Epithelial cell of proximal tubule (primary cell): ENCODE measurements at regions not wholly inside any gene's neighbourhood (a gene's known extent, or its start where the extent isn't known, plus 50 kb on each side); places are given as distances from the start of the nearest gene placed in this dataset.

Experiments used
- DNase-seq: peaks from one replicate; pipeline ENCODE4 v3.0.0-alpha.2; 2011; ENCODE audit warnings: low read depth
- H3K4me3 ChIP-seq: 2 replicates; pipeline ENCODE4 v1.5.1; 2011; ENCODE audit warnings: low read depth, mild to moderate bottlenecking, low read length
- TF ChIP-seq, protein P1 (sequence below): conservative IDR thresholded peaks from 2 replicates; pipeline ENCODE4 v1.5.1; 2012; ENCODE audit warnings: low read depth, mild to moderate bottlenecking, low read length

GRCh38 chr2:22003270-22003669, 879.5 kb downstream of the TDRD15 start:
- DNase-seq: no peak
- H3K4me3 ChIP-seq: no peak overlapping the region
- TF ChIP-seq, protein P1, sequence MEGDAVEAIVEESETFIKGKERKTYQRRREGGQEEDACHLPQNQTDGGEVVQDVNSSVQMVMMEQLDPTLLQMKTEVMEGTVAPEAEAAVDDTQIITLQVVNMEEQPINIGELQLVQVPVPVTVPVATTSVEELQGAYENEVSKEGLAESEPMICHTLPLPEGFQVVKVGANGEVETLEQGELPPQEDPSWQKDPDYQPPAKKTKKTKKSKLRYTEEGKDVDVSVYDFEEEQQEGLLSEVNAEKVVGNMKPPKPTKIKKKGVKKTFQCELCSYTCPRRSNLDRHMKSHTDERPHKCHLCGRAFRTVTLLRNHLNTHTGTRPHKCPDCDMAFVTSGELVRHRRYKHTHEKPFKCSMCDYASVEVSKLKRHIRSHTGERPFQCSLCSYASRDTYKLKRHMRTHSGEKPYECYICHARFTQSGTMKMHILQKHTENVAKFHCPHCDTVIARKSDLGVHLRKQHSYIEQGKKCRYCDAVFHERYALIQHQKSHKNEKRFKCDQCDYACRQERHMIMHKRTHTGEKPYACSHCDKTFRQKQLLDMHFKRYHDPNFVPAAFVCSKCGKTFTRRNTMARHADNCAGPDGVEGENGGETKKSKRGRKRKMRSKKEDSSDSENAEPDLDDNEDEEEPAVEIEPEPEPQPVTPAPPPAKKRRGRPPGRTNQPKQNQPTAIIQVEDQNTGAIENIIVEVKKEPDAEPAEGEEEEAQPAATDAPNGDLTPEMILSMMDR: no peak

DNA sequence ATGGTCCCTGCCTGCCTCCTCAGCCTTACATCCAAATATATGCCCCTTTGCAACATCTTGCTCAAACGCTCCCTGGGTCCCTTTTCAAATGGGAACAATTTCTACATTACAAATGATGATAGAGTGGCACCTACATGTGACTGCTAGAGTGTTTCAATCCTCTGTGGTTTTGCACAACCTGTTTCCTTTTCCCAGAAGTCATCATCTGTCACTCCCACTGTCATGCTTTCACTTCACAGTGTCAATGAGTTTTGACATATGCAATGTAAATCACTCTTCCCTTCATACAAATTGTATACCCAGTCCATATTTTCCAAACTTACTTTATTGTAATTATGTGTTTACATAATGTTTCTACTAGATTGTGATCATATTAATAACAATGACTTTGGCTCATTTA, 887.3 kb downstream of the TDRD15 start:
- no peak overlapping the region for H3K4me3 ChIP-seq
- DNase-seq: no peak
- TF ChIP-seq, protein P1: no peak

DNA sequence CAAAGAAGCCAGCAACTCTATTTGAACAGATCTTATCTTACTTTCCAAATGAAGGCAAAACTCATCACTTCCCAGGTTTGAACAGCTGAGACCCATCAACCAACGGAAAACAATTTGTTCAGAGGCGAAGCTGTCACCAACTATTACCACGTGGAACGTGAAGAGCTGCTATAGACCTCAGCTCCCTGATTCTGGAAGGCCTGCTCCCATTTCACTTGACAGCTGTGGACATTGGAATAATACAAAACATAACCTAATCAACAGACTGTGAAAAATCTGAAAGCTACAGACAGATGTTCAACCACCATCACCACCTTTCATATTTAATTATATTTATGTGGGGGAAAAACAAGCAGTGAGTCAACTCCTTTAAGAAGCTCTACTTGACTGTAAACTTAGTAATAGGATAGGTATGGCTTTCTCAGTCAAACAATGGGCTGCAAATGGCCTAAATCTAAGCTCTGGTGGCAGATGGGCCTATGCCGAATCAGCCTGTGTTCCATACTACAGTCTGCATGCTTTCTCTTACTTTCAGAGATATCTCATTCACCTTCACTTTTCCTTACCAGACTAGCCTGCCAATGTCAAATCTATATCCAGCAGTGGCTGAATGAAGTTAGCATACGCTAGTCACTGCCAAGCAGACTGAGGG, 896.4 kb downstream of the TDRD15 start:
- TF ChIP-seq, protein P1: no peak
- DNase-seq: no peak
- H3K4me3 ChIP-seq: no peak overlapping the region

- no peak for DNase-seq
- TF ChIP-seq, protein P1: no peak
- no peak overlapping the region for H3K4me3 ChIP-seq
These were observed 903.7 kb downstream of the TDRD15 start for GRCh38 chr2:22027345-22028005.

DNA sequence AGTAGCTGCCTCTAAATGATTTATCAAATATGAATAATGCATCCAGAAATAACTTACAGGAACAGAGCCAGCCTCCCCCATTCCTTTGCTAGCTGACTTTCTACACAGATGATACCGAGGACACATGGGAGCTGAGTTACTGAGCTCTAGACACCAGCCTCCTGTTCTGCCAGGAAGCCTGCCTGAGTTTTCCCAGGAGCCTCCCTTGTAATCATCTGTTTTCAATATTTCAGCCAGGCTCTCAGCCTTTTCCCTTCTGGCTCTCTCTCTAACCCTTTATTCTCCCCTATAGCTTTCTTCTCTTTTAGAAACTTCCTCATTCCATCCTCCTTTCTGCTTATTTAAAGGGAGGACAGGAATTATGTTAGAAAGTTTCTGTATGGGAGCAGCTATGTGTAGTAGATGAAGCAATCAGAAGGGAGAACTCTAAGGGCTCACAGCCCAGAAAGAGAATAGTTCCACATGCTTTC, 911.6 kb downstream of the TDRD15 start:
- DNase-seq: no peak
- TF ChIP-seq, protein P1: no peak
- H3K4me3 ChIP-seq: no peak overlapping the region

- TF ChIP-seq, protein P1: no peak
- no peak for DNase-seq
- no peak overlapping the region for H3K4me3 ChIP-seq
These were observed 913.5 kb downstream of the TDRD15 start for GRCh38 chr2:22037274-22037673.

GRCh38 chr2:22043784-22044183, 920.0 kb downstream of the TDRD15 start:
- DNase-seq: no peak
- no peak overlapping the region for H3K4me3 ChIP-seq
- TF ChIP-seq, protein P1: no peak
